ENCODE measurements at regions not wholly inside any gene's neighbourhood (a gene's known extent, or its start where the extent isn't known, plus 50 kb on each side); places are given as distances from the start of the nearest gene placed in this dataset.

DNA sequence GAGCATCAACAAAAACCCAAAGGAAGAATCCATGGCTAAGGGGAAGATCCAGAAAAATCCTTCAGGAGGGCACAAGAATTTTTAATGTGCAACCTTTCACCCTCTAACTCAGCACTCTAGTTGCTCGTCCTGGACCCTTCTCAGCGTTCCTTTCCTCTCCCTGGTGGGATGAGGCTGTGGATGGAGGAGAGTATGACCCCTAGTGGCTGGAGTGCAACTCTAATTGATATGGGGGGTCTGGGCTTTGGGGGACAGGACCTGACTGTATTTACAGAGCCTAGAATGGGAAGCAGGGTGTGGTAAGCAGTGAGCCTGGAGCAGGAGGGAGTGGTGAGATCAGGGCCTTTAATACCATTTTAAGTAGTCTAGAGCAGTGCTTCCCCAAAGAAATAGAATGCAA is 83.9 kb upstream of the CEP85L start:
- TF ChIP-seq, protein P1, sequence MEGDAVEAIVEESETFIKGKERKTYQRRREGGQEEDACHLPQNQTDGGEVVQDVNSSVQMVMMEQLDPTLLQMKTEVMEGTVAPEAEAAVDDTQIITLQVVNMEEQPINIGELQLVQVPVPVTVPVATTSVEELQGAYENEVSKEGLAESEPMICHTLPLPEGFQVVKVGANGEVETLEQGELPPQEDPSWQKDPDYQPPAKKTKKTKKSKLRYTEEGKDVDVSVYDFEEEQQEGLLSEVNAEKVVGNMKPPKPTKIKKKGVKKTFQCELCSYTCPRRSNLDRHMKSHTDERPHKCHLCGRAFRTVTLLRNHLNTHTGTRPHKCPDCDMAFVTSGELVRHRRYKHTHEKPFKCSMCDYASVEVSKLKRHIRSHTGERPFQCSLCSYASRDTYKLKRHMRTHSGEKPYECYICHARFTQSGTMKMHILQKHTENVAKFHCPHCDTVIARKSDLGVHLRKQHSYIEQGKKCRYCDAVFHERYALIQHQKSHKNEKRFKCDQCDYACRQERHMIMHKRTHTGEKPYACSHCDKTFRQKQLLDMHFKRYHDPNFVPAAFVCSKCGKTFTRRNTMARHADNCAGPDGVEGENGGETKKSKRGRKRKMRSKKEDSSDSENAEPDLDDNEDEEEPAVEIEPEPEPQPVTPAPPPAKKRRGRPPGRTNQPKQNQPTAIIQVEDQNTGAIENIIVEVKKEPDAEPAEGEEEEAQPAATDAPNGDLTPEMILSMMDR (IDR thresholded peaks at IDR 0.05 in 2 of 3, conservative IDR thresholded peaks at IDR 0.05 in 1 of 3; ENCODE audit: control insufficient read depth in 2 of 3, extremely low read depth in 1 of 3, insufficient read depth in 1 of 3, low read depth in 3 of 3, low read length in 3 of 3): peak; percentile 34 to 52 (median 49); a peak in 5 of 6 replicates
- TF ChIP-seq POLR2A (IDR thresholded peaks at IDR 0.05; ENCODE audit: low read depth, low read length) (no peak), HDAC2 (IDR thresholded peaks at IDR 0.05) (no peak), RAD21 (IDR thresholded peaks at IDR 0.05; ENCODE audit: insufficient read depth, low read depth, low read length) (peak; percentile 64), KAT2A (conservative IDR thresholded peaks at IDR 0.05; ENCODE audit: control insufficient read depth, low read depth, low read length) (no peak)
- TF ChIP-seq, protein P2, sequence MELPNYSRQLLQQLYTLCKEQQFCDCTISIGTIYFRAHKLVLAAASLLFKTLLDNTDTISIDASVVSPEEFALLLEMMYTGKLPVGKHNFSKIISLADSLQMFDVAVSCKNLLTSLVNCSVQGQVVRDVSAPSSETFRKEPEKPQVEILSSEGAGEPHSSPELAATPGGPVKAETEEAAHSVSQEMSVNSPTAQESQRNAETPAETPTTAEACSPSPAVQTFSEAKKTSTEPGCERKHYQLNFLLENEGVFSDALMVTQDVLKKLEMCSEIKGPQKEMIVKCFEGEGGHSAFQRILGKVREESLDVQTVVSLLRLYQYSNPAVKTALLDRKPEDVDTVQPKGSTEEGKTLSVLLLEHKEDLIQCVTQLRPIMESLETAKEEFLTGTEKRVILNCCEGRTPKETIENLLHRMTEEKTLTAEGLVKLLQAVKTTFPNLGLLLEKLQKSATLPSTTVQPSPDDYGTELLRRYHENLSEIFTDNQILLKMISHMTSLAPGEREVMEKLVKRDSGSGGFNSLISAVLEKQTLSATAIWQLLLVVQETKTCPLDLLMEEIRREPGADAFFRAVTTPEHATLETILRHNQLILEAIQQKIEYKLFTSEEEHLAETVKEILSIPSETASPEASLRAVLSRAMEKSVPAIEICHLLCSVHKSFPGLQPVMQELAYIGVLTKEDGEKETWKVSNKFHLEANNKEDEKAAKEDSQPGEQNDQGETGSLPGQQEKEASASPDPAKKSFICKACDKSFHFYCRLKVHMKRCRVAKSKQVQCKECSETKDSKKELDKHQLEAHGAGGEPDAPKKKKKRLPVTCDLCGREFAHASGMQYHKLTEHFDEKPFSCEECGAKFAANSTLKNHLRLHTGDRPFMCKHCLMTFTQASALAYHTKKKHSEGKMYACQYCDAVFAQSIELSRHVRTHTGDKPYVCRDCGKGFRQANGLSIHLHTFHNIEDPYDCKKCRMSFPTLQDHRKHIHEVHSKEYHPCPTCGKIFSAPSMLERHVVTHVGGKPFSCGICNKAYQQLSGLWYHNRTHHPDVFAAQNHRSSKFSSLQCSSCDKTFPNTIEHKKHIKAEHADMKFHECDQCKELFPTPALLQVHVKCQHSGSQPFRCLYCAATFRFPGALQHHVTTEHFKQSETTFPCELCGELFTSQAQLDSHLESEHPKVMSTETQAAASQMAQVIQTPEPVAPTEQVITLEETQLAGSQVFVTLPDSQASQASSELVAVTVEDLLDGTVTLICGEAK (IDR thresholded peaks at IDR 0.05; ENCODE audit: borderline replicate concordance): no peak
- TF ChIP-seq, protein P3, sequence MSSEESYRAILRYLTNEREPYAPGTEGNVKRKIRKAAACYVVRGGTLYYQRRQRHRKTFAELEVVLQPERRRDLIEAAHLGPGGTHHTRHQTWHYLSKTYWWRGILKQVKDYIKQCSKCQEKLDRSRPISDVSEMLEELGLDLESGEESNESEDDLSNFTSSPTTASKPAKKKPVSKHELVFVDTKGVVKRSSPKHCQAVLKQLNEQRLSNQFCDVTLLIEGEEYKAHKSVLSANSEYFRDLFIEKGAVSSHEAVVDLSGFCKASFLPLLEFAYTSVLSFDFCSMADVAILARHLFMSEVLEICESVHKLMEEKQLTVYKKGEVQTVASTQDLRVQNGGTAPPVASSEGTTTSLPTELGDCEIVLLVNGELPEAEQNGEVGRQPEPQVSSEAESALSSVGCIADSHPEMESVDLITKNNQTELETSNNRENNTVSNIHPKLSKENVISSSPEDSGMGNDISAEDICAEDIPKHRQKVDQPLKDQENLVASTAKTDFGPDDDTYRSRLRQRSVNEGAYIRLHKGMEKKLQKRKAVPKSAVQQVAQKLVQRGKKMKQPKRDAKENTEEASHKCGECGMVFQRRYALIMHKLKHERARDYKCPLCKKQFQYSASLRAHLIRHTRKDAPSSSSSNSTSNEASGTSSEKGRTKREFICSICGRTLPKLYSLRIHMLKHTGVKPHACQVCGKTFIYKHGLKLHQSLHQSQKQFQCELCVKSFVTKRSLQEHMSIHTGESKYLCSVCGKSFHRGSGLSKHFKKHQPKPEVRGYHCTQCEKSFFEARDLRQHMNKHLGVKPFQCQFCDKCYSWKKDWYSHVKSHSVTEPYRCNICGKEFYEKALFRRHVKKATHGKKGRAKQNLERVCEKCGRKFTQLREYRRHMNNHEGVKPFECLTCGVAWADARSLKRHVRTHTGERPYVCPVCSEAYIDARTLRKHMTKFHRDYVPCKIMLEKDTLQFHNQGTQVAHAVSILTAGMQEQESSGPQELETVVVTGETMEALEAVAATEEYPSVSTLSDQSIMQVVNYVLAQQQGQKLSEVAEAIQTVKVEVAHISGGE (CRISPR knock-in tag; IDR thresholded peaks at IDR 0.05): no peak

All from GM12878 (cell line).